ENCODE measurements at regions not wholly inside any gene's neighbourhood (a gene's known extent, or its start where the extent isn't known, plus 50 kb on each side); places are given as distances from the start of the nearest gene placed in this dataset.

- DNase-seq (ENCODE audit: low read depth, low spot score): no peak
- TF ChIP-seq CTCF (IDR thresholded peaks at IDR 0.05; ENCODE audit: insufficient read depth, low read length, missing control alignments): no peak
- ChIA-PET CTCF (no interaction called here), POLR2A (no interaction called here)
- H3K4me3 ChIP-seq (ENCODE audit: low read depth, low read length): no peak overlapping the region
These were observed 213.6 kb downstream of the URI1 start for GRCh38 chr19:30155381-30156200.

GRCh38 chr19:30156646-30157045 is 214.6 kb downstream of the URI1 start:
- no peak for TF ChIP-seq CTCF (IDR thresholded peaks at IDR 0.05; ENCODE audit: insufficient read depth, low read length, missing control alignments)
- no peak overlapping the region for H3K4me3 ChIP-seq (ENCODE audit: low read depth, low read length)
- ChIA-PET POLR2A (no interaction called here), CTCF (no interaction called here)
- DNase-seq (ENCODE audit: low read depth, low spot score): no peak

- CTCF ChIA-PET: no interaction called here
- POLR2A ChIA-PET: no interaction called here
- TF ChIP-seq CTCF (IDR thresholded peaks at IDR 0.05; ENCODE audit: insufficient read depth, low read length, missing control alignments): no peak
- no peak overlapping the region for H3K4me3 ChIP-seq (ENCODE audit: low read depth, low read length)
- no peak for DNase-seq (ENCODE audit: low read depth, low spot score)
These were observed 213.9 kb upstream of the ZNF536 start for GRCh38 chr19:30158067-30158892.

GRCh38 chr19:30158893-30159245 is 213.3 kb upstream of the ZNF536 start:
- CTCF ChIA-PET: no interaction called here
- POLR2A ChIA-PET: no interaction called here
- H3K4me3 ChIP-seq (ENCODE audit: low read depth, low read length): no peak overlapping the region

GRCh38 chr19:30159636-30160035 is 212.5 kb upstream of the ZNF536 start:
- no peak for DNase-seq (ENCODE audit: low read depth, low spot score)
- H3K4me3 ChIP-seq (ENCODE audit: low read depth, low read length): no peak overlapping the region
- TF ChIP-seq CTCF (IDR thresholded peaks at IDR 0.05; ENCODE audit: insufficient read depth, low read length, missing control alignments): no peak
- CTCF ChIA-PET: no interaction called here
- POLR2A ChIA-PET: no interaction called here

More at GRCh38 chr19:30158893-30159245, 213.3 kb upstream of the ZNF536 start:
- no peak for TF ChIP-seq CTCF (IDR thresholded peaks at IDR 0.05; ENCODE audit: insufficient read depth, low read length, missing control alignments)
- DNase-seq (ENCODE audit: low read depth, low spot score): no peak

GRCh38 chr19:30160426-30160825 is 211.8 kb upstream of the ZNF536 start:
- CTCF ChIA-PET: no interaction called here
- no peak for DNase-seq (ENCODE audit: low read depth, low spot score)
- no peak for TF ChIP-seq CTCF (IDR thresholded peaks at IDR 0.05; ENCODE audit: insufficient read depth, low read length, missing control alignments)
- H3K4me3 ChIP-seq (ENCODE audit: low read depth, low read length): no peak overlapping the region
- POLR2A ChIA-PET: no interaction called here
